ENCODE measurements at regions not wholly inside any gene's neighbourhood (a gene's known extent, or its start where the extent isn't known, plus 50 kb on each side); places are given as distances from the start of the nearest gene placed in this dataset.

DNA sequence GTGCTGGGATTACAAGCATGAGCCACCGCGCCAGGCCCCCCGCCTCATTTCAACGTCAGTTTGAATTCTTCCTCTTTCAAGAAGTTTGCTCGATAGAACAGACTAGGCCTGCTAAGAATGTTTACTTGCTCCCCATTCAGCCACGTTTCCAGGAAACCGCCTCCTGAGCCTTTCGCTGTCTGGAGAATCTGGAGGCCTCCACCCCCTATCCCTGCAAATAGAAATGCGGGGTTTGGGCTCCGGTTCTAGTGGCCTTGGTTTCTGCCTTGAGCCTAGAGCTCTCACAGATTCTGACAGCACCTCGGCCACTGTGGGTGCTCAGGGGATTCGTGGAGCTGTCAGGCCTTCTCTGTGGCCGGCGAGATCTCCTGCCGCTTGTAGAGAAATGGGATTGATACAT, 84.3 kb downstream of the UBIAD1 start:
- no peak overlapping the region for H3K4me3 Mint-ChIP-seq

DNA sequence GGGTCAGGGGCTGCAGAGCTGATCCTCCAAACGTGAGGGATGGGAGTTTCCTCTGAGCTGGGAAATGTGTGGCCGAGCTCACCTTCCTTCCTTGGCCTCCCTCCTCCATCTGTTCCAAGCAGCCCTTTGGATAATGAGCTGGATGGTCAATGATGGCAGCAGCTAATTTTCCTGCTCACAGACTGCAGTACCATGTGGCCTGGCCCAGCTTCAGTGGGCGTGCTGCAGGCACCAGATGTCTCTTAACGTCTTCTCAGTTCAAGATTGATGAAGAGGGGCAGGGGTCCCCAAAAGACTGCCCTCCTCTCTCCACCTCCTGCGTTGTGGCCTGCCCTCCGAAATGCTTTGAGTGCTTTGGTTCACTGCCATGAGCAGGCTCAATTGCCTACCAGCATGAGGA, 86.0 kb downstream of the UBIAD1 start:
- peaks cover 4 to 6% (median 5%) of the 10 kb centered on the region in 3 donors for H3K27me3 Mint-ChIP-seq (ENCODE audit: low read depth in 3 of 3)
- DNase-seq, result no peak
- peaks cover 0 to 1% (median 0%) of the 10 kb centered on the region in 6 donors for H3K9me3 Mint-ChIP-seq
- H3K36me3 Mint-ChIP-seq, result no peaks in the 10 kb centered on the region
- peak overlapping the region in 1 of 6 donors; percentile 12 for H3K27ac Mint-ChIP-seq
- peaks cover 0 to 4% of the 10 kb centered on the region in 2 donors for H3K4me1 Mint-ChIP-seq
- H3K4me3 Mint-ChIP-seq, result no peak overlapping the region

More for the DNA sequence above, 84.3 kb downstream of the UBIAD1 start:
- DNase-seq, result no peak
- H3K36me3 Mint-ChIP-seq, result no peaks in the 10 kb centered on the region
- no peak overlapping the region for H3K27ac Mint-ChIP-seq
- peaks cover 13 to 19% of the 10 kb centered on the region in 2 donors for H3K4me1 Mint-ChIP-seq
- no peaks in the 10 kb centered on the region for H3K9me3 Mint-ChIP-seq
- H3K27me3 Mint-ChIP-seq (ENCODE audit: low read depth in 3 of 3), result peaks cover 2 to 6% (median 5%) of the 10 kb centered on the region in 3 donors

DNA sequence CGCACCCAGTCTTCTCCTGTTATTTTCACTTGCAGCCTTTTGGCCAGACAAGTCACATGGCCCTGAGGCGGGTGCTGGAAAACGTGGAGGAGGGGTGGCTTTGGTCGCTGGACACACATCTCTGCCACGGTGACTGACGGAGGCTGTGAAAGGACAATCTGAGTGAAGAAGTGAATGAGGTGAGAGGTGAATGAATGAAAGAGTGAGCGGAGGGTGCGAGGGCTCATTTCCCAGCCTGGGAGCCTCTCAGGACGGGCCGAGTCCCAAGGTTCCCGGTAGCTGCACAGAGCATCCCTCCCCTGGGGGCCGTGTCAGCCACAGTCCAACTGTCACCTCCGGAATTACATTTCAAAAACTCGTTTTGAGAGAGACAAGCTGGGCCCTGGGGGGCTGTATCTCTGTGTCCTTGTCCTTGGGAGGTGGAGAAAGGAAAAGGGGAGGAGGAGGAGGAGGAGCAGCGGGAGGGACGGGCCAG, 89.6 kb downstream of the UBIAD1 start:
- peaks cover 0 to 4% (median 1%) of the 10 kb centered on the region in 3 donors for H3K27me3 Mint-ChIP-seq (ENCODE audit: low read depth in 3 of 3)
- peaks cover 0 to 2% of the 10 kb centered on the region in 2 donors for H3K4me1 Mint-ChIP-seq
- H3K36me3 Mint-ChIP-seq, result no peaks in the 10 kb centered on the region
- no peak overlapping the region for H3K4me3 Mint-ChIP-seq
- H3K27ac Mint-ChIP-seq, result no peak overlapping the region
- peaks cover 0 to 1% (median 0%) of the 10 kb centered on the region in 6 donors for H3K9me3 Mint-ChIP-seq
- DNase-seq, result no peak

DNA sequence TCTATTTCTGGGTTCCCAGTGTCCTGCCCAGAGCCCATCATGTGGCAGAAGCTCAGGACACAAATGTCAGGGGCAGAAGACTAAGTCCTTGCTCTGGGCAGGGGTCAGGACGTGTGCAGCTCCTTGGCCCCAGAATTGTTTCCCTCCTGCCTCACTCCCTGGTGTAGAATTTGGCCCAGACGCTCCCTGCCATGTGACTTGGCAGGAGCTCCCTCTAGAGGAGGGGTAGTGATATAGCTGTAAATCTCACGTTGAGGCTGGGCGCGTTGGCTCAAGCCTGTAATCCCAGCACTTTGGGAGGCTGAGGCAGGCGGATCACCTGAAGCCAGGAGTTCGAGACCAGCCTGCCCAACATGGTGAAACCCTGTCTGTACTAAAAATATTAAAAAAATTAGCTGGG, 91.2 kb downstream of the UBIAD1 start:
- H3K4me3 Mint-ChIP-seq, result no peak overlapping the region
- peak; percentile 35 to 41 (median 37) for DNase-seq
- H3K27me3 Mint-ChIP-seq (ENCODE audit: low read depth in 3 of 3), result peaks cover 0 to 4% (median 1%) of the 10 kb centered on the region in 3 donors
- H3K4me1 Mint-ChIP-seq, result peaks cover 0 to 2% of the 10 kb centered on the region in 2 donors
- H3K9me3 Mint-ChIP-seq, result peaks cover 0 to 1% (median 0%) of the 10 kb centered on the region in 6 donors
- no peaks in the 10 kb centered on the region for H3K36me3 Mint-ChIP-seq
- H3K27ac Mint-ChIP-seq, result peak overlapping the region in 1 of 6 donors; percentile 40

DNA sequence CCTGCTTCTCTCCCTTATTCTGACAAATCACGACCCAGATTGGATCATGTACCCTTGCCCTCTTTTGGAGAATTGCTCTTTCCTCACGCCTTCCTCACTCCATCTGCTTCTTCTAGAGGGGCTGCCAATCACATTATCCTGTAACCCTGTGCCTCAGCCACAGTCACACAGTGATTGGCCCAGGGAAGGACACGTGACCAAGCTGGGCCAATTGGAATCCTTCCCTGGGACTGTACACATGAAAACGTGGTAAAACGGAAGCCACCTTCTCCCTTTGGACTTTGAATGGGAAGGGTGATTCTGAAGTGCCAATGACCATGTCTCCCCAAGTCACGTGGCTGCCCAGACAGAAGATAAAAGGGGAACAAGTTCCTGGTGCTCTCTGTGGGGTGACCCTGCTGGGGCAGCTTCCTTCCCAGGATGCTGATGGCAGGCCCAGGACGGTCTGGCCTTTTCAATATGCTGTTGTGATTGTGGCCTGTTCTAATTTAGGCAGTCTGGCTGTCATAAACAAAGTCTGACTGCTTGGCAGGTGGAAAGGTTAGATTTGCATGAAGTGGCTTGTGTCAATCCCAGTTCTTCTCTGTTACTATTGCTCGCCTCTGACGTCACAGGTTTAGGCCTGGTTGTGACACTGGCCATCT, 92.9 kb downstream of the UBIAD1 start:
- H3K4me1 Mint-ChIP-seq, result peaks cover 0 to 2% of the 10 kb centered on the region in 2 donors
- peaks cover 0 to 5% (median 2%) of the 10 kb centered on the region in 3 donors for H3K27me3 Mint-ChIP-seq (ENCODE audit: low read depth in 3 of 3)
- H3K9me3 Mint-ChIP-seq, result peaks cover 0 to 1% (median 0%) of the 10 kb centered on the region in 6 donors
- no peak for DNase-seq
- no peak overlapping the region for H3K4me3 Mint-ChIP-seq
- no peak overlapping the region for H3K27ac Mint-ChIP-seq
- no peaks in the 10 kb centered on the region for H3K36me3 Mint-ChIP-seq

DNA sequence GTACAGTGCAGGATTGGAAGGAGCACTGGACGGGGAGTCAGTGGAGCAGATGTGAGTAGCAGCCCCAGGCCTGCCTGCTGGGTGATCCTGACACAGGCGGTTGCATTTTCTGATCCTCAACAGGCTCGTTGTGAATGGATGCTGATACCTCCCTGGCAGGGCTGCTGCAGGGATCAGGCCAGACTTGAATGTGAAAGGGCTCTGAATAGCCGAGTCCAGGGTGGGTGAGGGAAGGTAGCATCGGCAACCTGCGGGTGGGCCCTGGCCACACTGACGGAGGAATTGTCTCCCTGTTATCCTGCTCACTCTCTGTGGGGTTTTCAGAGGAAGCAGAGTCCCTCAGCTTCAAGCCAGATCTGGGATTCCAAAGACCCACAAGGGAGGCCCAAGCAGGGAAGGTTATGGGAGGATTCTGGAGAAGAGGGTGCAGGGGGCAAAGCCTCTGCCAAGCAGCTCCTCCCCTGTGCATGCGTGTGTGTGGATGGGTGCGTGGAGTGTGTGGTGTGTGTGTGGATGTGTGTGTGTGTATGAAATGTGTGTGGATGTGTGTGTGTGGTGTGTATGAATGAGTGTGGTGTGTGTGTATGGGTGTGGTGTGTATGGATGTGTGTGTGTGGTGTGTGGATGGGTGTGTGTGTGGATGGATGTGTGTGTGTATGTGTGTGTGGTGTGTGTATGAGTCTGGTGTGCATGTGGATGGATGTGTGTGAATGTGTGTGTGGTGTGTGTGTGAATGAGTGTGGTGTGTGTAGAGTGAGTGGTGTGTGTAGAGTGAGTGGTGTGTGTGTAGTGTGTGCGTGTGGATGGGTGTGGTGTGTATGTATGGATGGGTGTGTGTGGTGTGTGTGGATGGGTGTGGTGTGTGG, 100.3 kb downstream of the UBIAD1 start:
- Mint-ChIP-seq H3K9me3 (no peaks in the 10 kb centered on the region), H3K27me3 (ENCODE audit: low read depth in 3 of 3) (peaks cover 0 to 5% (median 4%) of the 10 kb centered on the region in 3 donors), H3K4me1 (peaks cover 13 to 14% of the 10 kb centered on the region in 2 donors), H3K27ac (no peak overlapping the region), H3K4me3 (no peak overlapping the region), H3K36me3 (no peaks in the 10 kb centered on the region)
- no peak for DNase-seq

DNA sequence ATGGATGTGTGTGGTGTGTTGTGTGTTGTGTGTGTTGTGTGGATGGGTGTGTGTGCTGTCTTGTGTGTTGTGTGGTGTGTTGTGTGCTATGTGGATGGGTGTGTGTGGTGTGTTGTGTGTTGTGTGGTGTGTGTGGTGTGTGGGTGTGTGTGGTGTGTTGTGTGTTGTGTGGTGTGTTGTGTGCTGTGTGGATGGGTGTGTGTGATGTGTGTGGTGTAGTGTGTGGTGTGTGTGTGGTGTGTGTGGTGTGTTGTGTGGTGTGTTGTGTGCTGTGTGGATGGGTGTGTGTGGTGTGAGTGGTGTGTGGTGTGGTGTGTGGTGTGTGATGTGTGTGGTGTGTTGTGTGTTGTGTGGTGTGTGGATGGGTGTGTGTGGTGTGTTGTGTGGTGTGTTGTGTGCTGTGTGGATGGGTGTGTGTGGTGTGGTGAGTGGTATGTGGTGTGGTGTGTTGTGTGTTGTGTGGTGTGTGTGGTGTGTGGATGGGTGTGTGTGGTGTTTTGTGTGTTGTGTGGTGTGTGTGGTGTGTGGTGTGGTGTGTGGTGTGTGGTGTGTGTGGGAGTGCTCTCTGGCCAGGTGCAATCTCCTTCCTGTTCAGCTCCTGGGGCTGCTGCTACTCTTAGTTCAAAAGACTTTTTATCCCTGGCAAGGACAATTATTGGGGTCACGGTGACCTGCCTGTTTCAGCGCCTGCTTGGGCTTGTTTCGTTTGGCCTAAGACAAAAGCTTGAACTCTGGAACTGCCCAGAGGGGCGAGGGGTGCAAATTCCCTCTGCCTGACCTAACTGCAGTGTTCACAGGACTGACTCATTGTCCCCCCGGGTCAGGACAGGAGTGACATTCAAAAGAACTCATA, 101.1 kb downstream of the UBIAD1 start:
- Mint-ChIP-seq H3K4me3 (no peak overlapping the region), H3K4me1 (peaks cover 13 to 14% of the 10 kb centered on the region in 2 donors), H3K27me3 (ENCODE audit: low read depth in 3 of 3) (peaks cover 0 to 8% (median 5%) of the 10 kb centered on the region in 3 donors), H3K27ac (peak overlapping the region in 2 of 6 donors; percentile 23 to 61), H3K9me3 (no peaks in the 10 kb centered on the region), H3K36me3 (no peaks in the 10 kb centered on the region)
- no peak for DNase-seq

DNA sequence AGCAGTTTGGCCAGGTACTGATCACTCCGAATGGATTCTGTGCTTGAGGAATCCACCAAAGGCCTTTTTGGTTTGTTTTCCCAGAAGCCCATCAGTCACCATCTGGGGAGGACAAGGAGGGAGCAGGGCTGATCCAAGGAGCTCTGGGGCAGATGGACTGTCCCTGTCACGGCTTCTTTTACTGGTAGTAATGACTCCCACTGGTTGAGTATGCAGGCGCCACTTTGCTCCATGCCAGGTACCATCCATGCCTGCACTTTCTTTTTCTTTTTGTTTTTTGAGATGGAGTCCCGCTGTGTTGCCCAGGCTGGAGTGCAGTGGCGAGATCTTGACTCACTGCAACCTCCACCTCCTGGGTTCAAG, 101.7 kb downstream of the UBIAD1 start:
- no peaks in the 10 kb centered on the region for H3K36me3 Mint-ChIP-seq
- no peak overlapping the region for H3K4me3 Mint-ChIP-seq
- no peak overlapping the region for H3K27ac Mint-ChIP-seq
- no peaks in the 10 kb centered on the region for H3K9me3 Mint-ChIP-seq
- H3K4me1 Mint-ChIP-seq, result peaks cover 13 to 14% of the 10 kb centered on the region in 2 donors
- no peak for DNase-seq
- H3K27me3 Mint-ChIP-seq (ENCODE audit: low read depth in 3 of 3), result peaks cover 0 to 5% (median 4%) of the 10 kb centered on the region in 3 donors

DNA sequence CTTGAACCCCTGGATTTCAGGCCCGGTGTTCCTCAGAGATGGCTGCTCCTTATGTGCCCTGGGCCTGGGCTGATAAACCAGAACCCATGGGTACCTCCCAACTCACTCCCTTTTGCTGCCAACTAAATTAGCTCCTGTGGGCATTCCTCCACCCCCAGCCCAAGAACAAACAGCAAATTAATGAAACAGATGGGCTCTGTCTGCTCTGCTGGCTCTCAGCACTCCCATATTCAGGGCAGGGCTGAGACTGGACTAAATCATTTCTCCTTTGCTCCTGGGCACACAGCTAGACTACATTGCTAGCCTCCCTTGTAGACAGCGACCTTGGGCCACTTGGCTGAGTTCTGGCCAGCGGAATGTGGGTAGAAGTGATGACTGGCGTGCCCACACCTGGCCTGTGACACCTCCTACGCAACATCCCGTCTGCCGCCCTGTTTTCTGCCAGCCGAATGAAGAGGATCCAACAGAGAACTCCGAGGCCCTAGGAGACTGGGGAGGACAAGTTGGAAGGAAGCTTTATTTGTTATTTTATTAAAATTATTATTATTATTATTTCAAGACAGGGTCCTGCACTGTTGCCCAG, 101.9 kb upstream of the DISP3 start:
- Mint-ChIP-seq H3K9me3 (no peaks in the 10 kb centered on the region), H3K4me3 (no peak overlapping the region), H3K4me1 (peaks cover 13 to 14% of the 10 kb centered on the region in 2 donors), H3K27me3 (ENCODE audit: low read depth in 3 of 3) (peaks cover 0 to 9% (median 5%) of the 10 kb centered on the region in 3 donors), H3K27ac (no peak overlapping the region), H3K36me3 (peaks cover 0 to 3% (median 0%) of the 10 kb centered on the region in 3 donors)
- DNase-seq, result no peak

DNA sequence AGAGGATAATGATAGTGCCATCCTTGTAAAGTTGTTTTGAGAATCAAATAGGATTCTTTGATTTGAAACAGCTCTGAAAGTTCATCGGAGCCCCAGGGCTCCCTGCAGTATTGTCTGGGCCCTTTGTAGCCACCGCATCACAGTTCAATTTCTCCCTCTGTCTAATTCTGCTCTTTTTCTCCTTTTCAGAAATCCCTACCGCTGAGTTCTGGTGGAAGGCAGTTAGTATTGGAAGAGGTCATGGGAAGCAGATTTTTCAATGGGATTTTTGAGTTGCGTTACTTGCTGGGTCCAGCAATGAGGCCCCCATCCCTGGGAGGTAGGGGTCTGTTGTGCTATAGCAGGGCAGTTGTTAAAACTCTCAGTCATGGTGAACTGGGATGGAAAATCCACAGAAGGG, 101.0 kb upstream of the DISP3 start:
- Mint-ChIP-seq H3K4me1 (peaks cover 14 to 18% of the 10 kb centered on the region in 2 donors), H3K4me3 (no peak overlapping the region), H3K27ac (no peak overlapping the region), H3K9me3 (no peaks in the 10 kb centered on the region), H3K36me3 (peaks cover 0 to 3% (median 0%) of the 10 kb centered on the region in 3 donors), H3K27me3 (ENCODE audit: low read depth in 3 of 3) (peaks cover 0 to 8% (median 7%) of the 10 kb centered on the region in 3 donors)
- no peak for DNase-seq

DNA sequence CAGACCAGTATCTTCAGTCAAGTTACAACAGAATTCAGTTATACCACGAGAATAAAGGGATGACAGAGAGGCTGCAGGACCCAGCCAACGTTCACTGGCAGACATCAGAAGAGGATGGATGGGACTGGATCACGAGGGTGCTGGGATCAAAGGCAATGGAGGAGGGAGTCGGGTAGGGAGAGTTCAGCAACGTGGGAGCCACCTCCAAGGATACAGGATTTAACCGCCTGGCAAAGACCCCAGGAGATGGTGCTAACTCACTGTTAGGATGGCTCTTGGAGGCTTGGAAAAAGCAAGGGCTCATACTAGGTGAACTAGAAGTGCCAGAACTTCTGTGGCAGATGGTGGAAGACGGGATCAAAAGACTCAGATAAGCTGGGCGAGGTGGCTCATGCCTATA, 99.1 kb upstream of the DISP3 start:
- Mint-ChIP-seq H3K36me3 (peaks cover 0 to 3% (median 0%) of the 10 kb centered on the region in 3 donors), H3K9me3 (no peaks in the 10 kb centered on the region), H3K27me3 (ENCODE audit: low read depth in 3 of 3) (peaks cover 0 to 12% (median 9%) of the 10 kb centered on the region in 3 donors), H3K4me1 (peaks cover 18 to 22% of the 10 kb centered on the region in 2 donors), H3K27ac (no peak overlapping the region), H3K4me3 (no peak overlapping the region)
- DNase-seq, result no peak

DNA sequence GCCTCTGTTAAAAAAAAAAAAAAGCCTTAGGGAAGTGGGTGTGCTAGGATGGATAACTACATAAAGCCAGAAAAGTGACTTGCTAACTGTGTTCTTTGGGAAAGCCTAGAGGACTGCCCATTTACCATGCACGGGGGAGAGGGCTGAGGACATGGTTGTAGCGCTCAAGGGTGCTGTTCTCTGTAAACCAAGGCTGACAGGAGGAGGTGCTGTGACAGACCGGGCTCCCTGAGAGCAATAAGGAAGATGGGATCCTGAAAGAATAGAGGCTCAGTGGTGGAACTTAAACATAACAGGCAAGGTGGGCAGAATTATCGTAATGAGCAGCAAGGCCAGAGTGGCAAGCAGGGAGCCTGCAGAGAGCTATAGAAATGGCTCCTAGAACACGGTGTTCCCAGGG, 98.5 kb upstream of the DISP3 start:
- no peak overlapping the region for H3K4me3 Mint-ChIP-seq
- no peak overlapping the region for H3K27ac Mint-ChIP-seq
- peaks cover 18 to 22% of the 10 kb centered on the region in 2 donors for H3K4me1 Mint-ChIP-seq
- no peaks in the 10 kb centered on the region for H3K9me3 Mint-ChIP-seq
- peaks cover 0 to 3% (median 0%) of the 10 kb centered on the region in 3 donors for H3K36me3 Mint-ChIP-seq
- H3K27me3 Mint-ChIP-seq (ENCODE audit: low read depth in 3 of 3), result peaks cover 0 to 12% (median 9%) of the 10 kb centered on the region in 3 donors
- DNase-seq, result no peak

Data from immature natural killer cell (primary cell).